Loucy (cell line): ENCODE measurements at regions not wholly inside any gene's neighbourhood (a gene's known extent, or its start where the extent isn't known, plus 50 kb on each side); places are given as distances from the start of the nearest gene placed in this dataset.

Experiments used
- H2AFZ ChIP-seq: fragments of 200-600 bp; sonication (generic); 2 replicates; pipeline ENCODE4 v1.6.0; 2016; ENCODE audit warnings: antibody characterized with exemption, mild to moderate bottlenecking, low read length, moderate library complexity
- H3F3A ChIP-seq: fragments of 200-600 bp; 2 replicates; pipeline ENCODE4 v1.6.0; 2016; ENCODE audit warnings: antibody characterized with exemption, low read depth, mild to moderate bottlenecking
- H3K27me3 ChIP-seq: fragments of 200-600 bp; sonication (generic); 2 replicates; pipeline ENCODE4 v1.6.1; 2014; ENCODE audit warnings: low read length, mild to moderate bottlenecking; ENCODE audit not compliant: insufficient read depth, poor library complexity, severe bottlenecking
- H3K36me3 ChIP-seq: fragments of 200-600 bp; sonication (generic); 2 replicates; pipeline ENCODE4 v1.6.1; 2016; ENCODE audit warnings: low read length; ENCODE audit not compliant: insufficient read depth
- H3K4me1 ChIP-seq: fragments of 200-600 bp; sonication (generic); 2 replicates; pipeline ENCODE4 v1.5.1; 2014; ENCODE audit warnings: low read length, mild to moderate bottlenecking; ENCODE audit not compliant: insufficient read depth, poor library complexity, severe bottlenecking
- H3K4me2 ChIP-seq: fragments of 200-600 bp; sonication (generic); 2 replicates; pipeline ENCODE4 v1.6.0; 2014; ENCODE audit warnings: antibody characterized with exemption, low read length, low read depth, mild to moderate bottlenecking; ENCODE audit not compliant: poor library complexity, severe bottlenecking
- H3K4me3 ChIP-seq: fragments of 200-600 bp; sonication (generic); 2 replicates; pipeline ENCODE4 v1.5.1; 2014; ENCODE audit warnings: low read length, mild to moderate bottlenecking, mixed read lengths; ENCODE audit not compliant: poor library complexity, severe bottlenecking
- H3K79me2 ChIP-seq: fragments of 200-600 bp; sonication (generic); 2 replicates; pipeline ENCODE4 v1.6.1; 2014; ENCODE audit warnings: low read length; ENCODE audit not compliant: insufficient read depth
- H3K9ac ChIP-seq: fragments of 200-600 bp; sonication (generic); 2 replicates; pipeline ENCODE4 v1.6.0; 2014; ENCODE audit warnings: mild to moderate bottlenecking, low read depth, low read length, moderate library complexity; ENCODE audit not compliant: poor library complexity, severe bottlenecking
- H3K9me2 ChIP-seq: fragments of 200-600 bp; sonication (generic); replicated peaks from 2 replicates; pipeline ENCODE4 v1.6.1; 2016; ENCODE audit warnings: low read depth, low read length, mixed read lengths
- H3K9me3 ChIP-seq: fragments of 200-600 bp; sonication (generic); 2 replicates; pipeline ENCODE4 v1.6.1; 2014; ENCODE audit warnings: mild to moderate bottlenecking, antibody characterized with exemption, low read length, low read depth; ENCODE audit not compliant: insufficient read depth
- H4K20me1 ChIP-seq: fragments of 200-600 bp; sonication (generic); 2 replicates; pipeline ENCODE4 v1.6.0; 2014; ENCODE audit warnings: antibody characterized with exemption, low read length, mild to moderate bottlenecking; ENCODE audit not compliant: insufficient read depth, poor library complexity, severe bottlenecking
- CTCF ChIP-seq: fragments of 200-600 bp; sonication (generic); conservative IDR thresholded peaks from 2 replicates; pipeline ENCODE4 v1.5.1; 2014; ENCODE audit warnings: mild to moderate bottlenecking, antibody characterized with exemption, low read length
- EZH2phosphoT487 ChIP-seq: fragments of 200-600 bp; IDR thresholded peaks from 2 replicates; pipeline ENCODE4 v1.6.1; 2018; ENCODE audit warnings: antibody characterized with exemption, mild to moderate bottlenecking, moderate library complexity, borderline replicate concordance

GRCh38 chr12:123061441-123062205 lies 81.1 kb downstream of the ARL6IP4 start:
- peaks cover 10% of the 10 kb centered on the region for H3K4me1 ChIP-seq
- no peak overlapping the region for H3K4me3 ChIP-seq
- no peak overlapping the region for H3K4me2 ChIP-seq
- H2AFZ ChIP-seq = no peak overlapping the region
- no peaks in the 10 kb centered on the region for H3K79me2 ChIP-seq
- no peak for TF ChIP-seq EZH2phosphoT487
- TF ChIP-seq CTCF = no peak
- H3K9me2 ChIP-seq = no peaks in the 10 kb centered on the region
- H3K9ac ChIP-seq = no peak overlapping the region
- no peaks in the 10 kb centered on the region for H3K27me3 ChIP-seq
- no peaks in the 10 kb centered on the region for H3K36me3 ChIP-seq
- no peaks in the 10 kb centered on the region for H3F3A ChIP-seq
- no peaks in the 10 kb centered on the region for H3K9me3 ChIP-seq
- no peaks in the 10 kb centered on the region for H4K20me1 ChIP-seq

GRCh38 chr12:123059500-123059899 lies 79.0 kb downstream of the ARL6IP4 start:
- H3K4me2 ChIP-seq = no peak overlapping the region
- no peak overlapping the region for H2AFZ ChIP-seq
- H3F3A ChIP-seq = no peaks in the 10 kb centered on the region
- TF ChIP-seq EZH2phosphoT487 = no peak
- no peak for TF ChIP-seq CTCF
- H3K9me3 ChIP-seq = no peaks in the 10 kb centered on the region
- H4K20me1 ChIP-seq = no peaks in the 10 kb centered on the region
- no peaks in the 10 kb centered on the region for H3K9me2 ChIP-seq
- no peaks in the 10 kb centered on the region for H3K79me2 ChIP-seq
- no peak overlapping the region for H3K4me3 ChIP-seq
- H3K4me1 ChIP-seq = no peaks in the 10 kb centered on the region
- no peak overlapping the region for H3K9ac ChIP-seq
- no peaks in the 10 kb centered on the region for H3K27me3 ChIP-seq
- no peaks in the 10 kb centered on the region for H3K36me3 ChIP-seq

- Histone ChIP-seq H3K9ac (no peak overlapping the region), H2AFZ (no peak overlapping the region), H3K4me2 (no peak overlapping the region), H3K79me2 (no peaks in the 10 kb centered on the region), H3K9me3 (no peaks in the 10 kb centered on the region), H3K4me1 (no peaks in the 10 kb centered on the region), H3K36me3 (no peaks in the 10 kb centered on the region), H3F3A (no peaks in the 10 kb centered on the region), H3K27me3 (no peaks in the 10 kb centered on the region), H3K9me2 (no peaks in the 10 kb centered on the region), H3K4me3 (no peak overlapping the region), H4K20me1 (no peaks in the 10 kb centered on the region)
- TF ChIP-seq EZH2phosphoT487 = no peak
- TF ChIP-seq CTCF = no peak
Observed at GRCh38 chr12:123058980-123059379, 78.5 kb downstream of the ARL6IP4 start.
